ENCODE measurements at regions not wholly inside any gene's neighbourhood (a gene's known extent, or its start where the extent isn't known, plus 50 kb on each side); places are given as distances from the start of the nearest gene placed in this dataset.

DNA sequence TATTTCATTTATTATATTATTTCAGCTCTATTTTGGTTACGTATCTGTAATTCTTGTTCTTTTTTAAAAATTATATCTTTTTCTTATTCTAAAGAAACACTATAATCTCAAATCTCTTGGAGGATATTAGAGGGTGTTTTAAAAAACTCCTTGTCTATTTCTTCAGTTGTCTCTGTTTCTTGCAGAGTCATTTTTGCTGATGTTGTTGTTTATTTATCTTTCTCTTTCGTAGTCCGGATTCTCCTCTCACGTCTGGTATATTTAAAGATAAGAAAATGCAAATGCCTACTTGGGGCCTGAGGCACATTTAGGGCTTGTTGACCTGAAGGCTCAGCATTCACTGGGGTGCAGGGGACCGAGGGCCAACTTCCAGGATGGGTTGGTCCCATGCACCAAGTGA is 181.2 kb upstream of the CTBP2 start:
- POLR2A ChIA-PET (ENCODE audit: low non-redundant PET): no interaction called here
- DNase-seq (ENCODE audit: low spot score): no peak
- no peak overlapping the region for H3K27ac ChIP-seq
- CTCF ChIA-PET: interaction anchor here (0.7 kb wide), 1 partner anchor 79 kb away, joined by 3 read pairs; no protein-coding TSS in a partner anchor
- TF ChIP-seq, protein P1, sequence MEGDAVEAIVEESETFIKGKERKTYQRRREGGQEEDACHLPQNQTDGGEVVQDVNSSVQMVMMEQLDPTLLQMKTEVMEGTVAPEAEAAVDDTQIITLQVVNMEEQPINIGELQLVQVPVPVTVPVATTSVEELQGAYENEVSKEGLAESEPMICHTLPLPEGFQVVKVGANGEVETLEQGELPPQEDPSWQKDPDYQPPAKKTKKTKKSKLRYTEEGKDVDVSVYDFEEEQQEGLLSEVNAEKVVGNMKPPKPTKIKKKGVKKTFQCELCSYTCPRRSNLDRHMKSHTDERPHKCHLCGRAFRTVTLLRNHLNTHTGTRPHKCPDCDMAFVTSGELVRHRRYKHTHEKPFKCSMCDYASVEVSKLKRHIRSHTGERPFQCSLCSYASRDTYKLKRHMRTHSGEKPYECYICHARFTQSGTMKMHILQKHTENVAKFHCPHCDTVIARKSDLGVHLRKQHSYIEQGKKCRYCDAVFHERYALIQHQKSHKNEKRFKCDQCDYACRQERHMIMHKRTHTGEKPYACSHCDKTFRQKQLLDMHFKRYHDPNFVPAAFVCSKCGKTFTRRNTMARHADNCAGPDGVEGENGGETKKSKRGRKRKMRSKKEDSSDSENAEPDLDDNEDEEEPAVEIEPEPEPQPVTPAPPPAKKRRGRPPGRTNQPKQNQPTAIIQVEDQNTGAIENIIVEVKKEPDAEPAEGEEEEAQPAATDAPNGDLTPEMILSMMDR (conservative IDR thresholded peaks at IDR 0.05; ENCODE audit: low read depth): no peak

DNA sequence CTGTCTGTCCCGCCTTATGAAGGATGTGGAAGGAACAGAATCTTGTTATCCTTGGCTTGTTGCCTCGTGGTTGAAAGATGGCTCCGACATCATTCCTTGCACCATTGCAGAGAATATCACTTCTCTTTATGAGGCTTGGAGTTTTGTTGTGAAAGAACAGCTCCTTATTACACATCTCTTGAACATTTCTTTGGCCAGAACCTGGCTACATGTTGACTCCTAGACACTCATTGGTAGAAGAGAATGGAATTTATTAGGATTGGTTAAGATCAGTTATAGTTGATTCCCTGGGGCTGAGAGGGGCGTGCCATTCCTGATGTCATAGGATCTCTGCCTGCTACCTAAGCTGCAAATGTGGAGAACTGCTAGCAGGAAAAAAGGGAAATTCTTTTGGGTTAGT is 180.5 kb upstream of the CTBP2 start:
- ChIA-PET CTCF (interaction anchor here (0.7 kb wide), 1 partner anchor 300 kb away, joined by 3 read pairs; no protein-coding TSS in a partner anchor), POLR2A (ENCODE audit: low non-redundant PET) (no interaction called here)
- no peak overlapping the region for H3K27ac ChIP-seq
- DNase-seq (ENCODE audit: low spot score): no peak
- TF ChIP-seq, protein P1 (conservative IDR thresholded peaks at IDR 0.05; ENCODE audit: low read depth): no peak

DNA sequence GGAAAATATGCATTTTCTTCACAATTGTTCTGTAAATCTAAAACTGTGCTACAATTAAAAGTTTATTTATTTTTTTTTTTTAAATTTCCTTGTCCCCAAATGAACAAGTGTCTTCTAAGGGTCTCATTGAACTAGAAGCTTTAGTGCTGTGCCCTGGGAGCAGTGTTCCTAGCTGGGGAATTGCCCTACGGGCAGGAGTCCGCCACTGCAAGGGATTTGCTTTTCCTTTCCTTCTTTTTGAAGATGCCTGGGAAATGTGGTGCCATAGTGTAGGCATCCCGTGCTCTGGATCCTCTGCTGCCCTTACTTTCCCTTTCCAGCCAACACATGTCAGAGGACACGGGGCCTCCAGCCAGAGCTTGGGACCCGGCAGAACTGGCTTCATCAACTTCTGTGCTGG is 177.1 kb upstream of the CTBP2 start:
- TF ChIP-seq, protein P1 (conservative IDR thresholded peaks at IDR 0.05; ENCODE audit: low read depth): no peak
- ChIA-PET POLR2A (ENCODE audit: low non-redundant PET) (no interaction called here), CTCF (no interaction called here)
- no peak for DNase-seq (ENCODE audit: low spot score)
- H3K27ac ChIP-seq: no peak overlapping the region

DNA sequence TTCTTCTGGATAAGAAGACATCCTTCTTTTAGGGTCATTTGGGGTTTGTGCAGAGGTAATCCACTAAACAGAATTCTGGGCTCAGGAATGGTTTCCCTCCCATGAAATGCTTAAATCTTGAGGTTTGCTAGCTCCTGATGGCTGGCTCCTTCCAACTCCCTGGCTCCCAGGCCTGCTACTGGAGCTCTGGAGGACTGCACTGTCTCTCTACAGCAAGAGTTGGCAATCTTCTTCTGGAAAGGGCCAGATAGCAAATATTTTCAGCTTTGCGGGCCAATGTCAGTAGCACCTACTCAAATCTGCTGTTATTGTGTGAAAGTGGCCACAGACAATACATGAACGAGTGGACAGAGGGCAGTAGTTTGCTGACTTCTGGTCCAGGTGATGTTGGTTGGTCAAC is 174.2 kb upstream of the CTBP2 start:
- ChIA-PET CTCF (interaction anchor here (0.6 kb wide), 1 partner anchor 547 kb away, joined by 3 read pairs; no protein-coding TSS in a partner anchor), POLR2A (ENCODE audit: low non-redundant PET) (no interaction called here)
- TF ChIP-seq, protein P1 (conservative IDR thresholded peaks at IDR 0.05; ENCODE audit: low read depth): no peak
- H3K27ac ChIP-seq: no peak overlapping the region
- DNase-seq (ENCODE audit: low spot score): no peak

DNA sequence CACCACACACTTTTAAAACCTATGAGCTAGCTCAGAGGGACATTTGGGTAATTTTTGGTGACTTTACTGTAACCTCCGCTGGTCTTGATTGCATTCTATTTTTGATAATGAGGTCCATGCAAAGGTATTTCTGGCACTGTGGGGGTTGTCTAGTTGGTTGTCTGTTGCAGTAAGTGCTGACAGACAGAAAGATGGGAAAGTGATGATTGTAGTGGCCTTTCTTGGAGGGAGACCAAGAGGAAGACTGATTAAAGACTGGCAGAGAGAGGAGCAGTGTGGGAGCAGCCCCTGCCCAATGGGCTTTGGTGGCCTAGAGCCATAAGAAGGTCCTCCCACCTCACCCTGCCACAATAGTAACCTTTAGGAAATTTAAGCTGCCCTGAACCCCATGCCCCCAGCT is 173.4 kb upstream of the CTBP2 start:
- ChIA-PET POLR2A (ENCODE audit: low non-redundant PET) (interaction anchor here (0.6 kb wide), 1 partner anchor 673 kb away, joined by 3 read pairs; no protein-coding TSS in a partner anchor), CTCF (interaction anchor here (0.7 kb wide), 1 partner anchor 12 kb away, joined by 3 read pairs; no protein-coding TSS in a partner anchor)
- TF ChIP-seq, protein P1 (conservative IDR thresholded peaks at IDR 0.05; ENCODE audit: low read depth): no peak
- no peak for DNase-seq (ENCODE audit: low spot score)
- no peak overlapping the region for H3K27ac ChIP-seq

DNA sequence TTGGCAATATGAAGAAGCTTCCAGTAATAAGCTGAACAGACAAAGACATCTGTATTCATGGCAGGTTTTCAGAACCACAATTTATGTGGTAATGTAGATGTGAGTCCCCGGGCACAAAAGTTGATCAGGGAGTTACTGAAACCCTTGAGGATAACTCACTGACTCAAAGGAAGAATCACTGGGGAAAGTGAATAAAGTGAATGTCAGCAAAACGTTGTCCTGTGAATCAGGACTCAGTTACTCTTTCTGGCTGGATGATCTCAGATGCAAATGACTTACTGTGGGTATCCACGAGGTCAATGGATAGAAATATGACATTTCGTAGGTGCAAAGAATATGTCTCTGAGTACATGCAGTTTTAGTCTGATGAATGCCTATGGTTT is 172.8 kb upstream of the CTBP2 start:
- ChIA-PET POLR2A (ENCODE audit: low non-redundant PET) (no interaction called here), CTCF (interaction anchor here (0.6 to 0.7 kb wide), 2 partner anchors 12 to 22 kb away, joined by 3 to 4 read pairs; no protein-coding TSS in a partner anchor)
- no peak overlapping the region for H3K27ac ChIP-seq
- TF ChIP-seq, protein P1 (conservative IDR thresholded peaks at IDR 0.05; ENCODE audit: low read depth): no peak
- no peak for DNase-seq (ENCODE audit: low spot score)

Measured in RWPE1 (cell line).